ENCODE measurements at regions not wholly inside any gene's neighbourhood (a gene's known extent, or its start where the extent isn't known, plus 50 kb on each side); places are given as distances from the start of the nearest gene placed in this dataset.

DNA sequence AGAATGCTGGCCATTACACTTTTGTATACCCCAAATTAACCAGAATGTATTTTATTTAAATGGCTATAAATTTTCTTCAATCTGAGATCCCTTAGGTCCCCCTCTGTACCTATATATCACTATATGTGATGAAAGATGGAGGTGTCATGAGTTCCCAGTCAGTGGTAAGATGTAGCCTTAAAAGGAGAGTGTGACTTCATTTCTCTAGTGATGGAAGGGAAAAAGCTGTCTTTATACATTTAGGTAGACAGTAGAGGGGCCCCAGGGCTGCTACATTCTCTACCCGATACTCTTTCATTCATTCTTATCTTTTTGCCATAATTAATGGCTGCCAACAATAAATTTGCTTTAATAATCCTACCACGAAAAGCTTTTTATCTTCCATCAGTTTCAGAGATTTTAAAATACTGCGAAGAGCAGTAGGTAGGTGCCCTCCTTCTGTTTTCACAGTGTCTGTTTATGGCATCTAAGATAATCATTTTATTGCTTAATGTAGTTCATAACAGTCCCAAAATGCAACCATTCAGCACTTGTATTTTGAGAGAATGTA is 301.3 kb downstream of the ZNF608 start (continued):
- TF ChIP-seq ZNF737 (CRISPR knock-in tag; IDR thresholded peaks at IDR 0.05; ENCODE audit: borderline replicate concordance) = no peak

DNA sequence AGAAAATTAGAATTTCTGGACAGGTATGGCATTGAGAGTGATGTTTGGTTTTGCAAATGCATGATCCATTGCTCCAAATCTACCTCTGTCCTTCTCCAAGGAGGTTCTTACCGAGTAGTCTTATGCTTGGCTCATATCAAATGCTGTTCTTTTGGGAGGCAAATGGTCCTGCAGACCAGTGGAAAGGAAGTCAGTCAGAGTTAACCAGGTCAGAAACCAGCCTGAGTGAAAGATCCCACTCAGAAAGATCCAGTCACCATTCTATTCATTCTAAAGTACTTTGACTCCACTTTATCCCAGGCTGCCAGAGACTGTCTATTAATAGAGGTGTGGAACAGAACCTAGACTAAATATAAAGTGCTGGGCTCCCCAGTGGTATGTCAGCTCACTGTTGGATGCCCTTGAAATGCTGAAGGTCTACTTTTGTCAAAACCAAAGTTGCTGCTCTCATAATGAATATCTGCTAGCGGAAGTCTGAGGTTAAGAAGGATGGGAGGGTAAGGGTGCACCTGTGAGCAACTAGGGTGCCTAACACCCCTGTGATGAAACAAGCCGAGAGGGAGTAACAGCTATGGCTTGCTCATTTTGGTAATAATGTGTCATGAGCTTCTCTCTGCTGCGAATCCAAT is 302.2 kb downstream of the ZNF608 start:
- ATAC-seq = no peak
- in situ Hi-C loops (cut with HindIII; ENCODE audit: extremely low pct_ligation_motif_present, low pct_unique_long_range_greater_than_20kb) (no loop called here), intact Hi-C loops (cut with micrococcal nuclease; ENCODE audit: unreplicated experiment) (no loop called here)
- Histone ChIP-seq H3K79me2 (ENCODE audit: insufficient read depth, low read length) (no peaks in the 10 kb centered on the region), H4K20me1 (ENCODE audit: insufficient read depth, low read length) (no peaks in the 10 kb centered on the region), H3K4me1 (ENCODE audit: insufficient read depth, low read length) (no peaks in the 10 kb centered on the region), H2AFZ (ENCODE audit: low read length) (no peak overlapping the region), H3K9ac (ENCODE audit: insufficient read depth, low read depth, low read length) (no peak overlapping the region), H3K4me3 (replicated peaks in 1 of 3; ENCODE audit: insufficient read depth in 1 of 3, low read depth in 2 of 3, low read length in 3 of 3) (no peak overlapping the region), H3K27ac (ENCODE audit: extremely low read length, insufficient read depth, low read length) (no peak overlapping the region), H3K36me3 (replicated peaks in 1 of 2; ENCODE audit: control insufficient read depth in 1 of 2, insufficient read depth in 2 of 2, low read length in 2 of 2) (no peaks in the 10 kb centered on the region), H3K4me2 (ENCODE audit: low read depth, low read length) (no peak overlapping the region), H3K27me3 (ENCODE audit: control insufficient read depth in 1 of 2, insufficient read depth in 2 of 2, low read length in 2 of 2) (no peaks in the 10 kb centered on the region; a peak in 1 of 5 replicates), H3K9me3 (ENCODE audit: low read length) (no peaks in the 10 kb centered on the region)
- POLR2A ChIA-PET = no interaction called here
- DNase-seq (ENCODE audit: low spot score) = no peak
- 21% methylated on average over 4 of the region's 4 CpGs for WGBS (ENCODE audit: low lambda C conversion rate)
- BruUV-seq (replicated peaks) = no TSS peak
- FAIRE-seq = no peak
- TF ChIP-seq ZNF12 (CRISPR knock-in tag; IDR thresholded peaks at IDR 0.05) = no peak
- no peak for TF ChIP-seq HOXA3 (CRISPR knock-in tag; IDR thresholded peaks at IDR 0.05)
- TF ChIP-seq BHLHE40 (IDR thresholded peaks at IDR 0.05; ENCODE audit: low read length) = no peak
- no peak for TF ChIP-seq TCF7L2 (IDR thresholded peaks at IDR 0.05; ENCODE audit: low read depth, low read length)
- TF ChIP-seq TEAD3 (CRISPR knock-in tag; optimal IDR thresholded peaks at IDR 0.05; ENCODE audit: borderline replicate concordance) = no peak
- no peak for TF ChIP-seq ZNF552 (CRISPR knock-in tag; IDR thresholded peaks at IDR 0.05; ENCODE audit: borderline replicate concordance)
- TF ChIP-seq CBX5 (CRISPR knock-in tag; IDR thresholded peaks at IDR 0.05; ENCODE audit: borderline replicate concordance) = no peak
- TF ChIP-seq, protein P1, sequence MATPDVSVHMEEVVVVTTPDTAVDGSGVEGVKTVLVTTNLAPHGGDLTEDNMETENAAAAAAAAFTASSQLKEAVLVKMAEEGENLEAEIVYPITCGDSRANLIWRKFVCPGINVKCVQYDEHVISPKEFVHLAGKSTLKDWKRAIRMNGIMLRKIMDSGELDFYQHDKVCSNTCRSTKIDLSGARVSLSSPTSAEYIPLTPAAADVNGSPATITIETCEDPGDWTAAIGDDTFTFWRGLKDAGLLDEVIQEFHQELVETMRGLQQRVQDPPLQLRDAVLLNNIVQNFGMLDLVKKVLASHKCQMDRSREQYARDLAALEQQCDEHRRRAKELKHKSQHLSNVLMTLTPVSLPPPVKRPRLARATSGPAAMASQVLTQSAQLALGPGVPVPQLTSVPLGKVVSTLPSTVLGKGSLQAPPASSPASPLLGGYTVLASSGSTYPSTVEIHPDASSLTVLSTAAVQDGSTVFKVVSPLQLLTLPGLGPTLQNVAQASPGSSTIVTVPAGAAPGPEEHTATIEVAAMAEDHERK (CRISPR knock-in tag; IDR thresholded peaks at IDR 0.05; ENCODE audit: low read depth) = no peak
- TF ChIP-seq FLYWCH1 (CRISPR knock-in tag; IDR thresholded peaks at IDR 0.05) = no peak
- CTCF ChIA-PET (ENCODE audit: low intra/inter-chr PET ratio, low total read pairs) = no interaction called here
